ENCODE measurements at regions not wholly inside any gene's neighbourhood (a gene's known extent, or its start where the extent isn't known, plus 50 kb on each side); places are given as distances from the start of the nearest gene placed in this dataset.

DNA sequence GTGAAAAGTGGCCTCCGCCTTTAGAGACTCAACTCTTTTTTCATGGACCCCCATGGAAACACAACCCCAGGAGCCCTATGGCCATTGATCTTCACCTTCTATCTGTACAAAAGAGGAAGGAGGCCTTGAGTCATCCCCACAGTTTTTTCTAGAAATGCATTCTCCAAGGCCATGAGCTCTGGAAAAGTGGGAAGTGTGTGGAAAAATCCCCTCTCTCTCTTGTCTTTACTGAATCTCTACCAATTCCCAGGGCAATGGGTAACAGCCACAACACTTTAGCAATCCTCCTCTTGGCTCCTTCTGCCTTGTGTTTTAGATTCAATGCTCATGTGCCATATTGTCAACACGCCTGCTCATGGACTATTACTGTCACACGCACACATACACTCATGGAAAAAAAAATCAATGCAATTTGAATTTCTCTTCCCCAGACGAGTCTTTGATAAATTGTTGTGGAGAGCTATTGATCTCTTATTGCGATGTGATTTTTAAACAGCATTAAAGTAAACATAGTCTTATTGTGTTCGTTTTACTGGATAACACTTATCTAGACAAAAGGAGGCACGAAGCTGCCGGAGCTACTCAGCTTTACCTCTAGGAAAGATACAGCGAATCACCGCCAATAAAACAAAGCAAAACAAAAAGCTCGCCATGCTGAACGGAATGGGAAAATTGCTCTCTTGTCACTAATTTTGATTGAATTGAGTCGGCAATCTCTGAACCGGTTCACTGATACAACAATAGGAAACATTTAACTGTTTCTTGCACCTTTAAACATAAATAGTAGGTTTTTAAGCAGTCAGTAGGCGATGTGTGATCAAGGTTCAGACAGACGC is 260.3 kb downstream of the VRK1 start:
- TF ChIP-seq POLR2AphosphoS5 (IDR thresholded peaks at IDR 0.05) (no peak), CTCF (IDR thresholded peaks at IDR 0.05) (no peak), EP300 (IDR thresholded peaks at IDR 0.05) (no peak)

Data from suprapubic skin (tissue), 4 donors.